Parathyroid adenoma (tissue), 2 donors: ENCODE measurements at regions not wholly inside any gene's neighbourhood (a gene's known extent, or its start where the extent isn't known, plus 50 kb on each side); places are given as distances from the start of the nearest gene placed in this dataset.

ENCODE experiments used
- H2AFZ ChIP-seq: fragments of 300-600 bp; sonication (generic); one replicate; pipeline ENCODE4 v1.7.0; 2017; ENCODE audit warnings: antibody characterized with exemption, mild to moderate bottlenecking
- H3K27ac ChIP-seq: fragments of 300-600 bp; sonication (generic); one replicate; pipeline ENCODE4 v1.7.0; 2017
- H3K27me3 ChIP-seq: fragments of 300-600 bp; sonication (generic); one replicate; pipeline ENCODE4 v1.7.0; 2017; ENCODE audit warnings: low read length; ENCODE audit not compliant: control insufficient read depth, insufficient read depth
- H3K36me3 ChIP-seq: fragments of 300-600 bp; sonication (generic); one replicate; pipeline ENCODE4 v1.7.0; 2017; ENCODE audit warnings: low read length; ENCODE audit not compliant: control insufficient read depth, insufficient read depth
- H3K4me1 ChIP-seq: fragments of 300-600 bp; sonication (generic); one replicate; pipeline ENCODE4 v1.7.0; 2017; ENCODE audit warnings: control low read depth
- H3K4me2 ChIP-seq: fragments of 300-600 bp; sonication (generic); one replicate; pipeline ENCODE4 v1.7.0; 2017; ENCODE audit warnings: low read length
- H3K4me3 ChIP-seq: fragments of 300-600 bp; sonication (generic); one replicate; pipeline ENCODE4 v1.7.0; 2017; ENCODE audit warnings: low read depth, low read length
- H3K79me2 ChIP-seq: fragments of 300-600 bp; sonication (generic); one replicate; pipeline ENCODE4 v1.7.0; 2017; ENCODE audit warnings: control low read depth
- H3K9ac ChIP-seq: fragments of 300-600 bp; sonication (generic); one replicate; pipeline ENCODE4 v1.7.0; 2017; ENCODE audit warnings: mild to moderate bottlenecking
- H3K9me3 ChIP-seq: fragments of 300-600 bp; sonication (generic); one replicate; pipeline ENCODE4 v1.7.0; 2017; ENCODE audit warnings: low read length; ENCODE audit not compliant: control insufficient read depth
- CTCF ChIP-seq: fragments of 300-600 bp; sonication (generic); IDR thresholded peaks from one replicate; pipeline ENCODE4 v1.7.0; 2017; ENCODE audit warnings: antibody characterized with exemption, mild to moderate bottlenecking
- donor health status: primary hyperparathyroidism.

- TF ChIP-seq CTCF: no peak
- Histone ChIP-seq H3K4me2 (no peak overlapping the region), H3K4me3 (no peak overlapping the region), H3K9ac (no peak overlapping the region), H3K9me3 (no peaks in the 10 kb centered on the region), H3K4me1 (no peaks in the 10 kb centered on the region), H2AFZ (no peak overlapping the region), H3K36me3 (no peaks in the 10 kb centered on the region), H3K79me2 (no peaks in the 10 kb centered on the region), H3K27ac (no peak overlapping the region), H3K27me3 (no peaks in the 10 kb centered on the region)
These were observed 53.1 kb downstream of the ATXN3L start for GRCh38 chrX:13266641-13267345.

- no peaks in the 10 kb centered on the region for H3K9me3 ChIP-seq
- no peak overlapping the region for H3K4me2 ChIP-seq
- H3K4me1 ChIP-seq: no peaks in the 10 kb centered on the region
- H3K79me2 ChIP-seq: no peaks in the 10 kb centered on the region
- H3K27me3 ChIP-seq: no peaks in the 10 kb centered on the region
- H3K4me3 ChIP-seq: no peak overlapping the region
- H3K9ac ChIP-seq: no peak overlapping the region
- no peak for TF ChIP-seq CTCF
- H3K36me3 ChIP-seq: no peaks in the 10 kb centered on the region
- no peak overlapping the region for H2AFZ ChIP-seq
- no peak overlapping the region for H3K27ac ChIP-seq
These were observed 54.2 kb downstream of the ATXN3L start for GRCh38 chrX:13265549-13266132.

GRCh38 chrX:13265111-13265510, 54.7 kb downstream of the ATXN3L start:
- no peak for TF ChIP-seq CTCF
- H3K4me2 ChIP-seq: no peak overlapping the region
- no peak overlapping the region for H3K4me3 ChIP-seq
- no peaks in the 10 kb centered on the region for H3K36me3 ChIP-seq
- no peaks in the 10 kb centered on the region for H3K79me2 ChIP-seq
- H3K27me3 ChIP-seq: no peaks in the 10 kb centered on the region
- no peaks in the 10 kb centered on the region for H3K4me1 ChIP-seq
- H3K9me3 ChIP-seq: no peaks in the 10 kb centered on the region
- H3K9ac ChIP-seq: no peak overlapping the region
- H3K27ac ChIP-seq: no peak overlapping the region
- H2AFZ ChIP-seq: no peak overlapping the region

- Histone ChIP-seq H3K27me3 (no peaks in the 10 kb centered on the region), H2AFZ (no peak overlapping the region), H3K36me3 (no peaks in the 10 kb centered on the region), H3K4me1 (no peaks in the 10 kb centered on the region), H3K79me2 (no peaks in the 10 kb centered on the region), H3K27ac (no peak overlapping the region), H3K9ac (no peak overlapping the region), H3K9me3 (no peaks in the 10 kb centered on the region), H3K4me3 (no peak overlapping the region), H3K4me2 (no peak overlapping the region)
- TF ChIP-seq CTCF: no peak
These were observed 56.1 kb downstream of the ATXN3L start for GRCh38 chrX:13263560-13264251.
